GM04503 (cell line): ENCODE measurements at regions not wholly inside any gene's neighbourhood (a gene's known extent, or its start where the extent isn't known, plus 50 kb on each side); places are given as distances from the start of the nearest gene placed in this dataset.

Experiments used
- DNase-seq: peaks from one replicate; pipeline ENCODE4 v3.0.0-alpha.2; 2012; ENCODE audit warnings: low read depth

- DNase-seq = no peak
Observed at GRCh38 chr11:70675697-70676374, 277.5 kb downstream of the CTTN start.

- no peak for DNase-seq
Observed at GRCh38 chr11:70677232-70677916, 279.0 kb downstream of the CTTN start.

GRCh38 chr11:70678931-70679900 lies 280.9 kb downstream of the CTTN start:
- DNase-seq = no peak

- no peak for DNase-seq
Observed at GRCh38 chr11:70680781-70681281, 282.5 kb downstream of the CTTN start.

GRCh38 chr11:70682056-70682455 lies 283.7 kb downstream of the CTTN start:
- DNase-seq = no peak

GRCh38 chr11:70682760-70683159 lies 284.4 kb downstream of the CTTN start:
- no peak for DNase-seq

GRCh38 chr11:70687716-70688115 lies 289.4 kb downstream of the CTTN start:
- no peak for DNase-seq

- DNase-seq = no peak
Observed at GRCh38 chr11:70688142-70688541, 289.8 kb downstream of the CTTN start.

GRCh38 chr11:70689764-70690163 lies 291.4 kb downstream of the CTTN start:
- no peak for DNase-seq

- no peak for DNase-seq
Observed at GRCh38 chr11:70692131-70692530, 293.8 kb downstream of the CTTN start.

- no peak for DNase-seq
Observed at GRCh38 chr11:70694371-70694770, 296.0 kb downstream of the CTTN start.

- no peak for DNase-seq
Observed at GRCh38 chr11:70695086-70695960, 297.0 kb downstream of the CTTN start.

- DNase-seq = no peak
Observed at GRCh38 chr11:70696076-70696475, 297.7 kb downstream of the CTTN start.

GRCh38 chr11:70696564-70696963 lies 298.2 kb downstream of the CTTN start:
- no peak for DNase-seq

GRCh38 chr11:70697701-70698100 lies 299.4 kb downstream of the CTTN start:
- DNase-seq = no peak

- DNase-seq = no peak
Observed at GRCh38 chr11:70698871-70699270, 300.5 kb downstream of the CTTN start.

GRCh38 chr11:70699294-70700221 lies 301.2 kb downstream of the CTTN start:
- no peak for DNase-seq

GRCh38 chr11:70700453-70700852 lies 302.1 kb downstream of the CTTN start:
- no peak for DNase-seq

- DNase-seq = no peak
Observed at GRCh38 chr11:70700871-70701270, 302.5 kb downstream of the CTTN start.

- no peak for DNase-seq
Observed at GRCh38 chr11:70702040-70702648, 303.8 kb downstream of the CTTN start.
